ENCODE measurements at regions not wholly inside any gene's neighbourhood (a gene's known extent, or its start where the extent isn't known, plus 50 kb on each side); places are given as distances from the start of the nearest gene placed in this dataset.

DNA sequence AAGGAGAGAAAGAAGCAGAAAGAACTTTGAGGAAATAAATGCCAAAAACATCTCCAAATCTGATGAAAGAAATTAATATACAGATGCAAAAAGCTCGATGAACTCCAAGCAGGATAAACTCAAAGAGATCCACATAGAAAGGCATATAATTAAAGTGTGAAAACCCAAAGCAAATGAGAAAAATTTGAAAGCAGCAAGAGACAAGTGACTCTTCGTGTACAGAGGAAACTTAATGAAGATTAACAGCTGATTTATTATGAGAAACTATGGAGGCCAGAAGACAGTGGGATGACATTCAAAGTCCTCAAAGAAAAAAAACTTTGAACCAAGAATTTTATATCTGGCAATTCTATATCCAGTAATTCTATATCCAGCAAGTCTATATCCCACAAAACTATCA, 163.0 kb upstream of the TMCC3 start:
- DNase-seq = no peak

GRCh38 chr12:94812345-94812744, 162.0 kb upstream of the TMCC3 start:
- DNase-seq = no peak

GRCh38 chr12:94811611-94812010, 161.3 kb upstream of the TMCC3 start:
- no peak for DNase-seq

- no peak for DNase-seq
These were observed 157.6 kb upstream of the TMCC3 start for GRCh38 chr12:94807951-94808350.

- no peak for DNase-seq
These were observed 156.3 kb upstream of the TMCC3 start for GRCh38 chr12:94806617-94807016.

DNA sequence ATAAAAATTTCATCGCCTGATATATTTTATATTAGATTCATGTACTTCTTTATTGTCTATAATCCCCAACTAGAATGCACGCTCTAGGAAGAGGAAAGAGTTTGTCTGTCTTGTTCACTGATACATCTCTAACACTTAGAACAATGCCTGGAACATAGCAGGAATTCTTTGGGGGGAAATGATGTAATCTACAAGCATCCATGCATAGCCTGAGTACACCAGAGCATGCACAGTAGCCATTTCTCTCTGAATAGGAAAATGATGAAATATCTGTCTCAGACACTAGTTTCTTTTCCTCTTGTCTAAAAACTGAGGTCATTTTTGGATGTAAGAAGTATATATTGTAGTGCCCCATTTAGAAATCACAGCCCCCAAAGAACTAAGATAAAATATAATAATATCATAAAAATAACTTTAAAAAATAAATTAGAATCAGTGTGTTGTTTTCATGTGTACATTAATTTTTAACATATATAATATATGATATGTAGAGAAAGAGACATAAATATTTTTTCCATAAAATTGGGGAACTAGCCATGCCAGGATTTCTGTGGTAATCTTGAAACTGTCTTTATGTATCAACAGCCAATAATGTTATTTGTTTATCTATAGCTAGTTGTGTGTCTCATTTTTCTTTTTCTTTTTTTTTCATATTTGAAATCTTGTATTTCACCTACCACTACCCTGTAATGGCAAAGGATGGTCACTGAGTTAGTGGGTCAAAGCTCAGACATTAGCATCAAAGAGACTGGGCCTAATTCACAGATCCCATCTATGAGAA, 155.6 kb upstream of the TMCC3 start:
- no peak for DNase-seq

DNA sequence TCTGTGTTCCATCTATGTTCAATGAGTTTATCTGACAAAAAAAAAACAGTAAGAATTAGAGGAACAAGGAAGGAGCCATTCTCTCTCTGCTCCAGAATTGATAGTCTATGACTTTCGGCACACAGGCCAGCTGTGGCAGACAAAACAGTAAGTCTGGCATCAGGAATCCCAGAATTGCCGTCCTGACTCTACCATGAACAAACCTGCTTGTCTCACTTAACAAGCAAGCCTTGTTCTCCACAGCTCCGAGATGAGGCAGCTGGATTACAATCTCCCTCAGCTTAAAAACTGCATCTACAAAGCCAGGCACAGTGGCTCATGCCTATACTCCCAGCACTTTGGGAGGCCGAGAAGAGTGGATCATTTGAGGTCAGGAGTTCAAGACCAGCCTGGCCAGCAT, 153.6 kb upstream of the TMCC3 start:
- DNase-seq = no peak

DNA sequence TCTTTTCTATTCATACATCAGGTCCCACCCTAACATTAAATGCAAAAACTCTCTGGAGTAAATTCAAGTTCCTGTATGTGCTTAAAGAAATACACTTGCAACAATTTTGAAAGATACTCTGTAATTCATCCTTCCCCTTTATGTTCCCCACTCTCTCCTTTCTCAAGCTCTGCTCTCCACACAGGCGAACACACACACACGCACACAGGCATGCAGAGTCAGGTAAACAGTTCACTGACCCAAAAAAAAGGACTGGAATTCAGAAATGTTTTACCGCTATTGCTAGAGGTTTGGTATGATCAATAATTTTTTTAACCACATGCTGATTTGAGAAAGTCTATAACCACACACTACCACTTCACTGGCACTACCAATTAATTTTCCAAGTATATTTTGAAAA, 152.4 kb upstream of the TMCC3 start:
- no peak for DNase-seq

DNA sequence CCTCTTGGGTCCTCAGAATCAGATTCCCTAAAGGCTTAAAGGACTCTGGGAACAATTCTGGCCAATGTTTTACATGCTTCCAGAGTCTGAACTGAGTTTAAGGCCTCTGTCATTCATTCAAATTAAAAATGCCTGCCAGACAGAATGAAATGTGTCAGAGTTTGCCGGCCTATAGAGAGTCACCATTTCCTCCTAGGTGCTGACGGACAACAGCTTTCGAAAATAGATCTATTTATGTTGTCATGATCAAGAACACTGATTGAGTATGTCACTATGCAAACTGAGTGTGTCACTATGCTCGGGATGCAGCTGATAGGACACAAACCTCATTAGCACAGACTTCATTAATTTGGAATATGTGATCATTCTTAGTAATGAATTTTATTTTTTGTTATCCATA, 151.4 kb upstream of the TMCC3 start:
- DNase-seq = no peak

DNA sequence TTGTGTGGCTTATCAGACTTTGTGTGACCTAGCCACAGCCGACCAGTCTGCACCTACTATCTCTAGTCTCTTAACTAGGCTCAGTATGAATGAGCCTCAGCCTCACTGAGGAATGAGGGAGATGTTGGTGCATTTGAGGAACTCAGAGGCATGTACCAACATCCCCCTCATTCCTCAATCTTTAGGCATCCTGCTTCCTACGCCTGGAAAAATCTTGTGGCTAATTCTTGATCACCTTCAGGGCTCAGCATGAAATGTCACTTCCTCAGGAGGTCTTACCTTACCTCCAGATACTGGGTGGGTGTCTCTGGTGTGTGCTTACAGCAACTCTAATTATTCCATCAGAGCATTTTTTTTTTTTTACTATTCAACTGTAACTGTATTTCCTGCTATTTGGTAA, 148.8 kb upstream of the TMCC3 start:
- DNase-seq = no peak

GRCh38 chr12:94798113-94798512, 147.8 kb upstream of the TMCC3 start:
- no peak for DNase-seq

GRCh38 chr12:94795520-94795919, 145.2 kb upstream of the TMCC3 start:
- DNase-seq = no peak

GRCh38 chr12:94795044-94795443, 144.7 kb upstream of the TMCC3 start:
- DNase-seq = no peak

DNA sequence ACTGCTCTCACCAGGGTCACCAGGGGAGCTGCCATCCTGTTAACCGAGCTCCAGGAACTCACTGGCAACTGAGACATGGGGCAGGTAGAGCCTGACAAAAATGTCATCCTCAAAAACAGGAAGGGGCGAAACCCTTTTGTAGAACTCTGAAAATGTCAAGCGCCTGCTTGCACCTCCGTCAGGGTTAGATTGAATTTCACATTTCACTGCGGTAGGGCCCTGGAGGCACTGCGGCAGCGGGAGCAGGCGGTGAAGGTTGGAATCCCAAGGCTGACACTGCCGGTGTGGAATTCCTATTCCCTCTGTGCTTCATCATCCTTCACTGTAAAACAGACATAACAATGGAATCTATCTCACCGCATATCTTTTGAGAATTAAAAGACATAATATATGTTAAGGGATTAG, 142.8 kb upstream of the TMCC3 start:
- no peak for DNase-seq

- no peak for DNase-seq
These were observed 142.3 kb upstream of the TMCC3 start for GRCh38 chr12:94792693-94793092.

- DNase-seq = no peak
These were observed 141.6 kb upstream of the TMCC3 start for GRCh38 chr12:94791933-94792332.

DNA sequence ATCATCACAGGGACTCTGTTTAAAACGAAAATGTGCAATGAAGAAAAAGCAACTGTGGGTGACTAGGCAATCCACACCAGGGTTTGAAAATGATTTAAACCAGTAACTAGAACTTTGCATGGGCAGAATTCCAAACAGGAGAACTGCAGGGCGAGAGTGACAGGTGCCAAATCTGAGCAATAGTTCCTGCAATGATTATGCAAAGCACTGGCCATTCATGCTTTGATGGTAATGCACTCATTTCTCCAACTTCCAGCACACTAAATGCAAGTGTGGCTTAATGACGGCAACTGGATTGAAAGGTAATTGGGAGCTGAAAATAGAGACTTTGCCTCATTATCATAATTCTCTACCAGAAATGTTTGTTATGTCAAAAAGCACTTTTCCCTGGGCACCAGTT, 140.5 kb upstream of the TMCC3 start:
- DNase-seq = no peak

GRCh38 chr12:94790370-94790769, 140.0 kb upstream of the TMCC3 start:
- DNase-seq = no peak

DNA sequence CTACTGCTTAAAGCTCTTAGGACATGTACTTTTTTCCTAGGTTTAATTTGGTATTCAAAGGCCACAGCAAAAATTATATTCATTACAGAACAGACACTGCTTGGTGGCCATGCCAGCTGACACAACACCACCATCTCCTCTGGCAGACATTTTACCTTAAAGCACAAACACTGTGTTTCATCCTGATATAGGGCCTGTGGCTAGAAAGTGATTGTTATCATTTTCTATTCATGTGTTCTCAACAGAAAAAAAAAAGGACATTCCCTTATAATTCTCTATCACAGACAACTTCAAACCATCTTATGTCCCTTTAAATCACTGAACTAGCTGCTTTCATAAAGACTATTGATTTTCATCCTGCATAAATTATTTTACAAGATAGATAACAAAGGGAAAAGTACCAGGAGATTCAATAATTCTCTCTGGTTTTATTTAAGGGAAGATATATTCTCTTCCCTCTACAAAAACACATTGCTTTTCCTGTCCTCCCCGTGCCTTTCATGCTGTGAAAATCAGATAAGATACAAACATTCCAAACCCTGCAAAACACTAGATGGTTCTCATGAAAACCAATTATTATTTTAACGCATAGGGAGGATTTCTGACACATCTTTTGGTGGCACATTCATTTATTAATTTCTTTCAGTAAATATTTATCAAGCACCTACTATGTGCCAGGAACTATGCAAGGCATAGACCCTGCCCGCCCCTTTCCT, 139.3 kb upstream of the TMCC3 start:
- DNase-seq = no peak

- DNase-seq = no peak
These were observed 137.9 kb upstream of the TMCC3 start for GRCh38 chr12:94788298-94788697.

DNA sequence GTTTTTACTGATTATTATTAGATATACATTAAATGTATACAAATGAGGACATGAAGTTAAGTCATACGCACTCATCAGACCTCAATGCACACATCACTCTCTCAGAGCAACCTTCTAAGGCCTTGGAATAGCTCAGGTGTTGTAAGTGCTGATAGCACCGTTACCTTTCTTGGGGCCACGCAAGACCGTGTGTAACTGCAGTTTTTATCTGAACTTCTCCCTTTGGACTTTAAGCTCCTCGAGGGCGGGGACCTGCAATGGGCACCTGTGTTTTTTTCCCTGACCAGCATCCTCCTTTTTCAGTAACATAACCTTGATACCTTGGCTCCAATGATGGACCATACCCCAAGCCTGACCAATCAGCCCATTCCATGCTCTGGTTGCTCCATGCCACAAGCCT, 136.5 kb upstream of the TMCC3 start:
- no peak for DNase-seq

DNA sequence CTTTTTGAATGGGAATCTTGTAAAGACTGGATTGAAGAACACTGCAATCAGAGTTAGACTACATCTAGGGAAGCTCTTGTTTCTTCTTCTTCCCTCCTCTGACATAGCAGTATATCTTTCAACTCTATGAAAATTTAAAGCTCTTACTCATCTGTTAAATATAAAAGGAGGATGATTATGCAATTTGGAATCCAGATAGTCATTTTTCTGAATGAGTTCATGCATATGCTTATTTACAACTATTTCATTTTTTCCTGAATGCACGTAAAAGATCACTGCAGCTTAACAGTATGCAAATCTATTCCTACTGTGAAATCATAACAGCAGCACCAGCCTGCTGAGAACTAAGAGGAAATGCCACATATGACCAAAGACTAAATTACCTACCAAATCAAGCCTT, 133.5 kb upstream of the TMCC3 start:
- no peak for DNase-seq

DNA sequence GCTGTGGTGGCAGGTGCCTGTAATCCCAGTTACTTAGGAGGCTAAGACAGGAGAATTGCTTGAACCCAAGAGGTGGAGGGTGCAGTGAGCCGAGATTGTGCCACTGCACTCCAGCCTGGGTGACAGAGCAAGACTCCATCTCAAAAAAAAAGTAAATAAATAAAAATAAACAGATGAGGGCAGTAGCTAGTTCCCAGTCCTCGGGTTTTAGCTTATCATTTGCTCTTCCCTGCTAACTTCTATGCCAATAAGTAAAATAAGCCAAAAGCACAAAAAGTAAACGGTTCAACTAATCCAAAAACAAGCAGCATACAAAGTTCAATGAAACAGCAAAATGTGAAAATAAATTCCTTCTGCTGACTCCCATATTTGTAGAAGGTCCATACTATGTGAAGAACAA, 133.0 kb upstream of the TMCC3 start:
- no peak for DNase-seq

DNA sequence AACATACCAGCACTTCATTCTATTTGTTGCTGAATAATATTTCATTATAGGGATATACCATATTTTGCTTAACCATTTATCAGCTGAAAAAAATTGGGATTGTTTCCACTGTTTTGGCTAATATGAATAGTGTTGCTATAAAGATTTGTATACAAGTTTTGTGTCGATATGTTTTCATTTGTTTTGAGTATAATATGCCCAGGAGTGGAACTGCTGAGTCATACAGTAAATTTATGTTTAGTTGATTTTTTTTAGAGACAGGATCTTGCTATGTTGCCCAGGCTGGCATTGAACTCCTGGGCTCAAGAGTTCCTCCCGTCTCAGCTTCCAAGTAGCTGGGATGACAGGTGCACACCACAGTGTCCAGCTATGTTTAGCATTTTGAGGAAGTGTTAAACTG, 131.5 kb upstream of the TMCC3 start:
- no peak for DNase-seq

DNA sequence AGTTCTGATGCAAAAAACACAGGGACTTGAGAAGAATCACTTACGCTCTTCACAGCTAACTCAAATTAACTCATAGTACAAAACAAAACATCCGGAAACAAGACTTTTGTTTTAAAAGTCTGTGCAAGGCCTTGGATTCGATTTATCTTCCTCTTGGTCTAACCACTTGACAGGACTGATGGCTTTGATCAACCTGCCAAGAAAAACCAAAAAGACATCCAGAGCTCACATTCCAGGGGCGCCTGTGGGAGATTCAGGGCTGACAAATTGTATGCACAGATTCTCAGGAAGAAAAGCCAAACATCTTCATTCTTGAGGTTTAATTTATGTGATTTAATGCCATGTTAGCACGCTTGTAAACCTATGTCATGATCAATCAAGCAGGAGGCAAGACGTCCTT, 129.1 kb upstream of the TMCC3 start:
- DNase-seq = no peak
